PC-3 (cell line): ENCODE measurements at regions not wholly inside any gene's neighbourhood (a gene's known extent, or its start where the extent isn't known, plus 50 kb on each side); places are given as distances from the start of the nearest gene placed in this dataset.
"Not testable (repeated sequence)": the region's sequence is repeated elsewhere in the genome, so short reads cannot be mapped to it uniquely, and the experiment has no call there.

Experiments used
- ATAC-seq: fragments of 200-7000 bp; cut with Tn5 transposase; 2 replicates; pipeline ENCODE4 v1.9.1; 2020; ENCODE audit warnings: mild to moderate bottlenecking, moderate library complexity
- BruUV-seq: library from RNA; stranded (reverse); fragments of 400-500 nt; replicated peaks from 2 replicates; lab custom pipeline; 2021; lab: Mats Ljungman, UMichigan
- CTCF ChIA-PET: fragments of 300-600 bp; sonication (Branson Sonifier 250); formaldehyde crosslinking; loops from one replicate; lab custom pipeline; 2022; ENCODE audit warnings: antibody characterized with exemption; lab: Charles Lee
- POLR2A ChIA-PET: fragments of 300-600 bp; sonication (Branson Sonifier 250); formaldehyde crosslinking; loops from one replicate; lab custom pipeline; 2022; ENCODE audit warnings: antibody characterized with exemption; ENCODE audit not compliant: unreplicated experiment; lab: Charles Lee
- DNase-seq: peaks from one replicate; pipeline ENCODE4 v3.0.0-alpha.2; 2015
- H2AFZ ChIP-seq: fragments of 300-600 bp; sonication (generic); 2 replicates; pipeline ENCODE4 v1.6.0; 2016; ENCODE audit warnings: antibody characterized with exemption, low read length
- H3F3A ChIP-seq: fragments of 300-600 bp; sonication (generic); one replicate; pipeline ENCODE4 v1.6.0; 2017; ENCODE audit warnings: antibody characterized with exemption, low read length, control low read depth, mild to moderate bottlenecking; ENCODE audit not compliant: unreplicated experiment
- H3K27ac ChIP-seq: fragments of 300-600 bp; sonication (generic); 2 replicates; pipeline ENCODE4 v1.5.1; 2016; ENCODE audit warnings: mild to moderate bottlenecking, low read length
- H3K27me3 ChIP-seq: fragments of 300-600 bp; sonication (generic); 2 replicates; pipeline ENCODE4 v1.6.1; 2016; ENCODE audit warnings: low read length, mixed read lengths
- H3K36me3 ChIP-seq: fragments of 300-600 bp; sonication (generic); 2 replicates; pipeline ENCODE4 v1.6.1; 2016; ENCODE audit warnings: low read depth, mixed run types, low read length, mixed read lengths
- H3K4me1 ChIP-seq: fragments of 300-600 bp; sonication (generic); 2 replicates; pipeline ENCODE4 v1.5.1; 2016; ENCODE audit warnings: low read length; ENCODE audit not compliant: insufficient read depth
- H3K4me2 ChIP-seq: fragments of 300-600 bp; sonication (generic); 2 replicates; pipeline ENCODE4 v1.6.0; 2016; ENCODE audit warnings: low read length
- H3K4me3 ChIP-seq: fragments of 300-600 bp; sonication (generic); 2 replicates; pipeline ENCODE4 v1.5.1; 2016; ENCODE audit warnings: mild to moderate bottlenecking, low read length, mixed read lengths
- H3K79me2 ChIP-seq: fragments of 300-600 bp; sonication (generic); 2 replicates; pipeline ENCODE4 v1.6.1; 2017; ENCODE audit warnings: low read length, mixed read lengths
- H3K9ac ChIP-seq: fragments of 300-600 bp; sonication (generic); 2 replicates; pipeline ENCODE4 v1.6.0; 2016; ENCODE audit warnings: mild to moderate bottlenecking, low read length
- H3K9me2 ChIP-seq: fragments of 300-600 bp; sonication (generic); replicated peaks from 2 replicates; pipeline ENCODE4 v1.6.1; 2016; ENCODE audit warnings: mixed run types, low read length, mixed read lengths
- H3K9me3 ChIP-seq: fragments of 300-600 bp; sonication (generic); 2 replicates; pipeline ENCODE4 v1.6.1; 2016; ENCODE audit warnings: low read length, mixed read lengths
- H4K20me1 ChIP-seq: fragments of 300-600 bp; sonication (generic); 2 replicates; pipeline ENCODE4 v1.6.1; 2016; ENCODE audit warnings: low read length, mixed read lengths
- EZH2 ChIP-seq: fragments of 300-600 bp; sonication (generic); IDR thresholded peaks from one replicate; pipeline ENCODE4 v1.6.1; 2017; ENCODE audit warnings: antibody characterized with exemption, mild to moderate bottlenecking, low read length; ENCODE audit not compliant: unreplicated experiment
- EZH2phosphoT487 ChIP-seq: fragments of 300-600 bp; sonication (generic); IDR thresholded peaks from 2 replicates; pipeline ENCODE4 v1.6.1; 2018; ENCODE audit warnings: mild to moderate bottlenecking, antibody characterized with exemption, low read length, borderline replicate concordance
- intact Hi-C: fragments of 100-400 bp; cut with micrococcal nuclease; formaldehyde crosslinking; loops from 2 replicates; pipeline ENCODE4 v1.9.0; 2023
- TF ChIP-seq, protein P1 (sequence below): fragments of 300-600 bp; sonication (generic); conservative IDR thresholded peaks from 2 replicates; pipeline ENCODE4 v1.5.1; 2017; ENCODE audit warnings: antibody characterized with exemption, low read depth, mild to moderate bottlenecking, low read length

DNA sequence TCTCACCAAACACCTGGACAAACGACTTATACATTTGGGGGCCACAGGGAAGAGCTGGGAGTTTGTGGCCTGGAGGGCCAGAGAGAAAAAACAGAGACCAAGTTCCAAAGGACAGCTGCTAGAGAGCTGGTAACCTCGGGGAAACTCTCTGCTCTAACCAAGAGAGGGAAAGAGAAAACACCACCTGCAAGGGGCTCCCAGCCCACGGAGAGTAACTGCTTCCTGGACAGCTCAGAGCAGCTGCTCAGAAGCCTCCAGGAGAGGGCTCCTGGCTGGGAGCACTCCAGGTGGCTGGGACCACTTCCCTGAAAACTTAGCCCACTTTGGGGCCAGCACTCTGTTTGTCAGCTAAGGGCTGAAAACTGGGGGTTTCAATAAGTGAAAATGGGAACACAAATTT is 154.8 kb upstream of the GRIK3 start:
- ATAC-seq, result no peak
- Histone ChIP-seq H3K9me2 (no peaks in the 10 kb centered on the region), H4K20me1 (no peaks in the 10 kb centered on the region; the same call in 1 of the 2 replicates), H2AFZ (no peak overlapping the region), H3K36me3 (no peaks in the 10 kb centered on the region), H3K4me3 (no peak overlapping the region), H3K27me3 (peaks cover 8% of the 10 kb centered on the region), H3K4me2 (no peak overlapping the region), H3F3A (no peaks in the 10 kb centered on the region), H3K79me2 (no peaks in the 10 kb centered on the region), H3K4me1 (no peaks in the 10 kb centered on the region), H3K9ac (no peak overlapping the region), H3K27ac (no peak overlapping the region), H3K9me3 (no peaks in the 10 kb centered on the region)
- intact Hi-C loops, result no loop called here
- DNase-seq, result no peak
- TF ChIP-seq EZH2 (no peak), EZH2phosphoT487 (no peak)
- TF ChIP-seq, protein P1, sequence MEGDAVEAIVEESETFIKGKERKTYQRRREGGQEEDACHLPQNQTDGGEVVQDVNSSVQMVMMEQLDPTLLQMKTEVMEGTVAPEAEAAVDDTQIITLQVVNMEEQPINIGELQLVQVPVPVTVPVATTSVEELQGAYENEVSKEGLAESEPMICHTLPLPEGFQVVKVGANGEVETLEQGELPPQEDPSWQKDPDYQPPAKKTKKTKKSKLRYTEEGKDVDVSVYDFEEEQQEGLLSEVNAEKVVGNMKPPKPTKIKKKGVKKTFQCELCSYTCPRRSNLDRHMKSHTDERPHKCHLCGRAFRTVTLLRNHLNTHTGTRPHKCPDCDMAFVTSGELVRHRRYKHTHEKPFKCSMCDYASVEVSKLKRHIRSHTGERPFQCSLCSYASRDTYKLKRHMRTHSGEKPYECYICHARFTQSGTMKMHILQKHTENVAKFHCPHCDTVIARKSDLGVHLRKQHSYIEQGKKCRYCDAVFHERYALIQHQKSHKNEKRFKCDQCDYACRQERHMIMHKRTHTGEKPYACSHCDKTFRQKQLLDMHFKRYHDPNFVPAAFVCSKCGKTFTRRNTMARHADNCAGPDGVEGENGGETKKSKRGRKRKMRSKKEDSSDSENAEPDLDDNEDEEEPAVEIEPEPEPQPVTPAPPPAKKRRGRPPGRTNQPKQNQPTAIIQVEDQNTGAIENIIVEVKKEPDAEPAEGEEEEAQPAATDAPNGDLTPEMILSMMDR, result no peak
- no TSS peak for BruUV-seq
- ChIA-PET POLR2A (interaction anchor here (0.7 kb wide), 1 partner anchor 16 kb away, joined by 3 read pairs; no protein-coding TSS in a partner anchor), CTCF (no interaction called here)

DNA sequence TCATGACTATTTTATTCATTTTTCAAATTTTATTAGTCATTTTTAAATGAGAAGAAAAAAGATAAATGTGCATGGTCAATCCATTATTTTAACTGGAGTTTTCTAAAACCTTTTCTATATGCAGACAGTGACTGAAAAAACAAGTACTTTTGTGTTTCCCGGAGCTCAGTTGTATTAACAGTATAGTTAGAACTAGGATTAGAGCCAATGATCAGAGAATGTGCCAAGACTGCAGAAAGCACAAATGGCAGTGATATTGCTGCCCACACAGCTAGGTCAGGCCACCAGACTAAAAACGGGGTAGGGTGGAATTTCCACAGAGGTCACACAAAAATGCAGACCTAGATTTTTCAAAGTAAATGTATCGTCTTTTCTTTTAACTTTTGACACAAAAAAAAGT is 163.1 kb upstream of the GRIK3 start:
- H2AFZ ChIP-seq, result no peak overlapping the region
- H3K27ac ChIP-seq, result no peak overlapping the region
- H3K9ac ChIP-seq, result no peak overlapping the region
- no peaks in the 10 kb centered on the region for H3F3A ChIP-seq
- H3K36me3 ChIP-seq, result no peaks in the 10 kb centered on the region
- DNase-seq, result no peak
- no peak overlapping the region for H3K4me3 ChIP-seq
- H3K9me2 ChIP-seq, result no peaks in the 10 kb centered on the region
- H4K20me1 ChIP-seq, result no peaks in the 10 kb centered on the region; the same call in 1 of the 2 replicates
- no peak for ATAC-seq
- peaks cover 7% of the 10 kb centered on the region; the same call in 1 of the 2 replicates for H3K27me3 ChIP-seq
- POLR2A ChIA-PET, result no interaction called here
- H3K9me3 ChIP-seq, result 0 out of 2 replicates have a peak, but pooled peaks cover 6% of the 10 kb centered on the region
- TF ChIP-seq EZH2, result no peak
- no peak for TF ChIP-seq EZH2phosphoT487
- TF ChIP-seq, protein P1, result no peak
- no TSS peak for BruUV-seq
- intact Hi-C loops, result no loop called here
- no peak overlapping the region for H3K4me2 ChIP-seq
- no peaks in the 10 kb centered on the region for H3K4me1 ChIP-seq
- CTCF ChIA-PET, result no interaction called here
- H3K79me2 ChIP-seq, result no peaks in the 10 kb centered on the region

DNA sequence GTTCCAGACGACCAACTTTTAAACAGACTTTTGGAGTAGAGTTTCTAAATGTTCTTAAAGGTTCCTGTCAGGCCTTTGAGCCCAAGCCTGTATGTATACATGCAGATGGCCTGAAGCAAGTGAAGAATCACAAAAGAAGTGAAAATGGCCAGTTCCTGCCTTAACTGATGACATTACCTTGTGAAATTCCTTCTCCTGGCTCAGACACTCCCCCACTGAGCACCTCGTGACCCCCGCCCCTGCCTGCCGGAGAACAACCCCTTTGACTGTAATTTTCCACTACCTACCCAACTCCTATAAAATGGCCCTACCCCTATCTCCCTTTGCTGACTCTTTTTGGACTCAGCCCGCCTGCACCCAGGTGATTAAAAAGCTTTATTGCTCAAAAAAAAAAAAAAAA is 180.0 kb upstream of the GRIK3 start:
- H3K9me3 ChIP-seq, ATAC-seq, H3K9ac ChIP-seq, BruUV-seq, H3K27me3 ChIP-seq, H3F3A ChIP-seq, H4K20me1 ChIP-seq, intact Hi-C loops, DNase-seq, H3K79me2 ChIP-seq, H3K4me2 ChIP-seq, H2AFZ ChIP-seq, POLR2A ChIA-PET, H3K4me1 ChIP-seq, H3K4me3 ChIP-seq, H3K27ac ChIP-seq, CTCF ChIA-PET, H3K36me3 ChIP-seq, H3K9me2 ChIP-seq: not testable (repeated sequence)
